ENCODE measurements at regions not wholly inside any gene's neighbourhood (a gene's known extent, or its start where the extent isn't known, plus 50 kb on each side); places are given as distances from the start of the nearest gene placed in this dataset.

DNA sequence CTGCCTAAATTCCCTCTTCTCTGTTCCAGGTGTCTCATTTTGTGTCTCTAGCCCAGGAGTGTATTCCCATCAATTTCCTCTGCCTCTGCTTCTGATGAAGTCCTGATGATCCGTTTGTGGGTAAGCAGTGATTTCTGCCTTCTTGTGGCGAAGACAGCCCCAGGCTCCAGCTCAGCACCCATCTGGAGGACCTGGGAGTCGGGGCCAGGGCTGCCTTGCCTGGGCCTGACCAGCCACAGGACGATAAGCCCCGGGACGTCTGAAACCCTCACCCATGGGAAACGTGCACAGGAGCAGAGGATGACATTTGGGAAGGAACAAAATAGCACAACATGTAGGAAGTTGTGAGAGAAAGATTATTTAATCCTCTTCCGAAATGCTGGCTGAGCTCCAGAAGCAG, 206.9 kb downstream of the FBXO15 start:
- Mint-ChIP-seq H3K27ac (ENCODE audit: unreplicated experiment) (no peak overlapping the region), H3K4me1 (ENCODE audit: low read depth) (no peaks in the 10 kb centered on the region), H3K36me3 (ENCODE audit: low read depth) (no peaks in the 10 kb centered on the region), H3K9me3 (ENCODE audit: low read depth) (peaks cover 7% of the 10 kb centered on the region), H3K4me3 (ENCODE audit: unreplicated experiment) (no peak overlapping the region), H3K27me3 (ENCODE audit: low read depth) (peaks cover 7% of the 10 kb centered on the region)
- DNase-seq (ENCODE audit: low spot score): no peak
- TF ChIP-seq, protein P1, sequence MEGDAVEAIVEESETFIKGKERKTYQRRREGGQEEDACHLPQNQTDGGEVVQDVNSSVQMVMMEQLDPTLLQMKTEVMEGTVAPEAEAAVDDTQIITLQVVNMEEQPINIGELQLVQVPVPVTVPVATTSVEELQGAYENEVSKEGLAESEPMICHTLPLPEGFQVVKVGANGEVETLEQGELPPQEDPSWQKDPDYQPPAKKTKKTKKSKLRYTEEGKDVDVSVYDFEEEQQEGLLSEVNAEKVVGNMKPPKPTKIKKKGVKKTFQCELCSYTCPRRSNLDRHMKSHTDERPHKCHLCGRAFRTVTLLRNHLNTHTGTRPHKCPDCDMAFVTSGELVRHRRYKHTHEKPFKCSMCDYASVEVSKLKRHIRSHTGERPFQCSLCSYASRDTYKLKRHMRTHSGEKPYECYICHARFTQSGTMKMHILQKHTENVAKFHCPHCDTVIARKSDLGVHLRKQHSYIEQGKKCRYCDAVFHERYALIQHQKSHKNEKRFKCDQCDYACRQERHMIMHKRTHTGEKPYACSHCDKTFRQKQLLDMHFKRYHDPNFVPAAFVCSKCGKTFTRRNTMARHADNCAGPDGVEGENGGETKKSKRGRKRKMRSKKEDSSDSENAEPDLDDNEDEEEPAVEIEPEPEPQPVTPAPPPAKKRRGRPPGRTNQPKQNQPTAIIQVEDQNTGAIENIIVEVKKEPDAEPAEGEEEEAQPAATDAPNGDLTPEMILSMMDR (IDR thresholded peaks at IDR 0.05): no peak

- TF ChIP-seq, protein P1 (IDR thresholded peaks at IDR 0.05): no peak
- no peak for DNase-seq (ENCODE audit: low spot score)
- peaks cover 7% of the 10 kb centered on the region for H3K27me3 Mint-ChIP-seq (ENCODE audit: low read depth)
- no peak overlapping the region for H3K4me3 Mint-ChIP-seq (ENCODE audit: unreplicated experiment)
- H3K4me1 Mint-ChIP-seq (ENCODE audit: low read depth): no peaks in the 10 kb centered on the region
- H3K27ac Mint-ChIP-seq (ENCODE audit: unreplicated experiment): no peak overlapping the region
- peaks cover 3% of the 10 kb centered on the region for H3K9me3 Mint-ChIP-seq (ENCODE audit: low read depth)
- H3K36me3 Mint-ChIP-seq (ENCODE audit: low read depth): no peaks in the 10 kb centered on the region
Observed at GRCh38 chr18:73939391-73939790, 208.2 kb downstream of the FBXO15 start.

DNA sequence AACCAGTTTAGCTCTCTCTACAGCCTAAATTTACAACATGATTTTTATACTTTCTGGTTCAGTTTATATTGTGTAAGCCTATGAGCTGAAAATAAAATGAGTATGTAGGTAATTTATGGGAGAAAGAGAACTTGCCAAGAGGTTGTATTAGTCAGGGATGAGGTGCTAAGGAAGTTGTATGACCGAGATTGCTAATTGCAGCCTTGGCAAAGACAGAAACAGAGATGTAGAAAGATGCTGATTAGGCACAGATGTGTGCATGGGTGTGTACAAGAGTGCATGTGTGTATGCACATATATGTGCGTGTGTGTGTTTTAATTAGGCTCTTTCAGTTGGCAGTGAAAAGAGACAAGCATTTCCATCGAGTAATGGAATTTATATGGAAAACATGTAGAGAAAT, 213.9 kb downstream of the FBXO15 start:
- H3K4me3 Mint-ChIP-seq (ENCODE audit: unreplicated experiment): no peak overlapping the region
- H3K9me3 Mint-ChIP-seq (ENCODE audit: low read depth): peaks cover 2% of the 10 kb centered on the region
- no peaks in the 10 kb centered on the region for H3K36me3 Mint-ChIP-seq (ENCODE audit: low read depth)
- DNase-seq (ENCODE audit: low spot score): no peak
- peaks cover 5% of the 10 kb centered on the region for H3K27me3 Mint-ChIP-seq (ENCODE audit: low read depth)
- TF ChIP-seq, protein P1 (IDR thresholded peaks at IDR 0.05): no peak
- no peaks in the 10 kb centered on the region for H3K4me1 Mint-ChIP-seq (ENCODE audit: low read depth)
- no peak overlapping the region for H3K27ac Mint-ChIP-seq (ENCODE audit: unreplicated experiment)

DNA sequence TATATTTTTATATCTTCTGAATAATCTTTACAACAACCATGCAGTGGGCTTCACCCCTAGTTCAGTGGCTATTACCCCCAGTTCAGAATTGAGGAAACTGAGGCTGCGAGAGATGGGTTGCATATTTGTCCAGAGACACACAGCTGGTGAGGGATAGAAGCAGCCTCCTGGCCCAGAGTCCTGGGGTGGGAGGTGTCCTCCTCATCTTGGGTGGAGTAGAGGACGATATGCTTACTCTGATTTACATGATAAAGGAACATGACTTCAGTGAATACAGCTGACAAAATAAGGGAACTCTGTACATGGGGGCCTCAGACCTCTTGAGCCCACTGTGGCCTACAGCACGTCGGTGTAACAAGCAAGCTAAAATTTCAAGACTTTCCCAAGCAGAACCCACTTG, 214.7 kb downstream of the FBXO15 start:
- no peaks in the 10 kb centered on the region for H3K4me1 Mint-ChIP-seq (ENCODE audit: low read depth)
- no peak overlapping the region for H3K27ac Mint-ChIP-seq (ENCODE audit: unreplicated experiment)
- H3K27me3 Mint-ChIP-seq (ENCODE audit: low read depth): peaks cover 5% of the 10 kb centered on the region
- H3K9me3 Mint-ChIP-seq (ENCODE audit: low read depth): peaks cover 2% of the 10 kb centered on the region
- H3K36me3 Mint-ChIP-seq (ENCODE audit: low read depth): no peaks in the 10 kb centered on the region
- no peak for DNase-seq (ENCODE audit: low spot score)
- TF ChIP-seq, protein P1 (IDR thresholded peaks at IDR 0.05): no peak
- H3K4me3 Mint-ChIP-seq (ENCODE audit: unreplicated experiment): no peak overlapping the region

- DNase-seq (ENCODE audit: low spot score): no peak
- Mint-ChIP-seq H3K9me3 (ENCODE audit: low read depth) (peaks cover 2% of the 10 kb centered on the region), H3K36me3 (ENCODE audit: low read depth) (no peaks in the 10 kb centered on the region), H3K4me3 (ENCODE audit: unreplicated experiment) (no peak overlapping the region), H3K4me1 (ENCODE audit: low read depth) (no peaks in the 10 kb centered on the region), H3K27me3 (ENCODE audit: low read depth) (peaks cover 7% of the 10 kb centered on the region), H3K27ac (ENCODE audit: unreplicated experiment) (no peak overlapping the region)
- TF ChIP-seq, protein P1 (IDR thresholded peaks at IDR 0.05): no peak
Observed at GRCh38 chr18:73927496-73927895, 220.1 kb downstream of the FBXO15 start.
